Subcutaneous abdominal adipose tissue (tissue), 5 donors: ENCODE measurements at regions not wholly inside any gene's neighbourhood (a gene's known extent, or its start where the extent isn't known, plus 50 kb on each side); places are given as distances from the start of the nearest gene placed in this dataset.
"Not testable (repeated sequence)": the region's sequence is repeated elsewhere in the genome, so short reads cannot be mapped to it uniquely, and the experiment has no call there.

Experiments
- H3K27ac ChIP-seq: one replicate; pipeline ENCODE4 v1.7.0; 2013; ENCODE audit warnings: low read depth, mild to moderate bottlenecking, inconsistent platforms, low read length, moderate library complexity
- H3K27me3 ChIP-seq, 5 donors: one replicate each; pipeline ENCODE4 v1.7.0; 2013; ENCODE audit warnings: low read length in 5 of 5, inconsistent platforms in 1 of 5; ENCODE audit not compliant: control insufficient read depth in 5 of 5, insufficient read depth in 4 of 5
- H3K36me3 ChIP-seq, 5 donors: one replicate each; pipeline ENCODE4 v1.7.0; 2013; ENCODE audit warnings: low read length in 5 of 5; ENCODE audit not compliant: control insufficient read depth in 5 of 5, insufficient read depth in 5 of 5
- H3K4me1 ChIP-seq, 5 donors: one replicate each; pipeline ENCODE4 v1.7.0; 2013; ENCODE audit warnings: low read length in 5 of 5, mild to moderate bottlenecking in 3 of 5, moderate library complexity in 1 of 5; ENCODE audit not compliant: control insufficient read depth in 5 of 5, insufficient read depth in 5 of 5
- H3K4me3 ChIP-seq, 5 donors: one replicate each; pipeline ENCODE4 v1.7.0; 2013; ENCODE audit warnings: low read length in 5 of 5, low read depth in 1 of 5
- H3K9ac ChIP-seq, 5 donors: one replicate each; pipeline ENCODE4 v1.7.0; 2013; ENCODE audit warnings: low read length in 5 of 5, mild to moderate bottlenecking in 4 of 5, moderate library complexity in 3 of 5
- H3K9me3 ChIP-seq, 5 donors: one replicate each; pipeline ENCODE4 v1.7.0; 2013; ENCODE audit warnings: low read length in 5 of 5; ENCODE audit not compliant: control insufficient read depth in 5 of 5
- donor health status: healthy.
- donor health status: healthy.
- donor health status: healthy.
- donor health status: healthy.
- donor health status: healthy.

DNA sequence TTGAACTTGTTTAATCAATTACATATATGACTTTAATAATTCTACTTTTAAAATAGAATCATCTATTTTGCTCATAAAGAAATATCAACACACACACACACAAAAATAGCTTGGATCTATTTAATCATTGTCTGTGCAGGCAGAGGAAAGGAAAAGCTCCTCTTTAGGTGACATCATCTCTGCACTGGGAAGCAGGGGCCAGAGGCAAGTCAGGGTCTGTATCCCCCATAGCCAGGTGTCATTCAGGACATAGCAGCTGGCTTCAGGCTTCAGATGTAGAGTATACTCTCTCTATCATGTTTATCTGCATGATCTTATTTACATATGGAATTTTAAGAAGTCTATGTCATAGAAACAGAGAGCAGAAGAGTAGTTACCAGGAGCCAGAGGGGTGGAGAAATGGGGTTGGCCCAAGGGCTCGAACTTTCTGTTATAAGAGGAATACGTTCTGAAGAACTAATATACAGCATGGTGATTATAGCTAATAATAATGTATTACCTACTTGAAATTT is 110.4 kb upstream of the LDB2 start:
- Histone ChIP-seq H3K9ac (no peak overlapping the region), H3K27me3 (no peaks in the 10 kb centered on the region), H3K4me3 (no peak overlapping the region), H3K9me3 (no peaks in the 10 kb centered on the region), H3K4me1 (peaks cover 0 to 2% (median 0%) of the 10 kb centered on the region in 5 donors), H3K27ac (no peak overlapping the region), H3K36me3 (no peaks in the 10 kb centered on the region)

DNA sequence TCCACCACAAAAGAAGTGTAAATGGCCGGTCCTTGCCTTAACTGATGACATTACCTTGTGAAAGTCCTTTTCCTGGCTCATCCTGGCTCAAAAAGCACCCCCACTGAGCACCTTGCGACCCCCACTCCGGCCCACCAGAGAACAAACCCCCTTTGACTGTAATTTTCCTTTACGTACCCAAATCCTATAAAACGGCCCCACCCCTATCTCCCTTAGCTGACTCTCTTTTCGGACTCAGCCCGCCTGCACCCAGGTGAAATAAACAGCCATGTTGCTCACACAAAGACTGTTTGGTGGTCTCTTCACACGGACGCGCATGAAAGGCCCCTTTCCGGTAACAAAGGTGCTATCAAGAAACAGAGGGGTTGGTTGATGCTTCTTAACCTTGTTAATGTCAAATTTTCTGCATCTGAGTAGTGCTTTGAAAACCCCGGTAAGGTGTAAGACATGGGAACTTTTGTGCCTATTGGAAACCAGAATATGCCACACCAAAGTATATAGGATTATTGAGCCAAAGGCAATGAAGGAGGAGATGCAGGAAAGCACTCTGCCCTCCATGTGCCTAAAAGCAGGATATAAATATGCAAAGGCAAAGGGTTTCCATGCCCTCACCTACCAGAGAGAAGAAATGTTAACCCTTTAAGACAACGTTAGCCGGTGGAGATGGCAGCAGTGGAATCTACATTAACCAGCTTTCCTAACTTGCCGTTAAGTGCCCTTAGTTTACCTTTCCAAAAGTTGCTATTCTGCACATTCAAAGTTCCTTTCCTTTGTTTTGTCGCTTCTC is 105.4 kb upstream of the LDB2 start:
- H3K27ac ChIP-seq, H3K9me3 ChIP-seq, H3K4me1 ChIP-seq, H3K27me3 ChIP-seq, H3K36me3 ChIP-seq, H3K4me3 ChIP-seq, H3K9ac ChIP-seq: not testable (repeated sequence)

DNA sequence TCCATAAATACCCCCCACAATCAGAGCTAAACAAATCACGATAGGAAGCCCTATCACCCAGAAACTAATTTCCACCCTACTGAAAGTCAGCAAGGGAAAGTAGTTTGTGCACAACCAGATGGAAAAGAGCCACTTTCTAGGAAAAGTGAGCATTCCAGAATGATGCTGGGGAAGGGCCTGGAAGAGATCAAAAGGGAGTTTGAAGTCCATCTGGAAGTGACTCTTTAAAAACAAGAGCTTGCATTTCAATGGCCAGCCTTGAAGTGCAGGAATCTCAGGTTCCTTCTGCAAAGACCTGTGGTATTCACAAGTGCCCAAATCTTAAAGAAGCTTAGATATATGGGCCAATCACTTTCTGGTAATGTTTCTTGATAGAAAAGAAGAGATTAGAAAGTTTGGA is 97.0 kb upstream of the LDB2 start:
- Histone ChIP-seq H3K4me1 (peaks cover 0 to 5% (median 0%) of the 10 kb centered on the region in 5 donors), H3K27ac (no peak overlapping the region), H3K9me3 (no peaks in the 10 kb centered on the region), H3K36me3 (no peaks in the 10 kb centered on the region), H3K27me3 (no peaks in the 10 kb centered on the region), H3K9ac (no peak overlapping the region), H3K4me3 (no peak overlapping the region)

DNA sequence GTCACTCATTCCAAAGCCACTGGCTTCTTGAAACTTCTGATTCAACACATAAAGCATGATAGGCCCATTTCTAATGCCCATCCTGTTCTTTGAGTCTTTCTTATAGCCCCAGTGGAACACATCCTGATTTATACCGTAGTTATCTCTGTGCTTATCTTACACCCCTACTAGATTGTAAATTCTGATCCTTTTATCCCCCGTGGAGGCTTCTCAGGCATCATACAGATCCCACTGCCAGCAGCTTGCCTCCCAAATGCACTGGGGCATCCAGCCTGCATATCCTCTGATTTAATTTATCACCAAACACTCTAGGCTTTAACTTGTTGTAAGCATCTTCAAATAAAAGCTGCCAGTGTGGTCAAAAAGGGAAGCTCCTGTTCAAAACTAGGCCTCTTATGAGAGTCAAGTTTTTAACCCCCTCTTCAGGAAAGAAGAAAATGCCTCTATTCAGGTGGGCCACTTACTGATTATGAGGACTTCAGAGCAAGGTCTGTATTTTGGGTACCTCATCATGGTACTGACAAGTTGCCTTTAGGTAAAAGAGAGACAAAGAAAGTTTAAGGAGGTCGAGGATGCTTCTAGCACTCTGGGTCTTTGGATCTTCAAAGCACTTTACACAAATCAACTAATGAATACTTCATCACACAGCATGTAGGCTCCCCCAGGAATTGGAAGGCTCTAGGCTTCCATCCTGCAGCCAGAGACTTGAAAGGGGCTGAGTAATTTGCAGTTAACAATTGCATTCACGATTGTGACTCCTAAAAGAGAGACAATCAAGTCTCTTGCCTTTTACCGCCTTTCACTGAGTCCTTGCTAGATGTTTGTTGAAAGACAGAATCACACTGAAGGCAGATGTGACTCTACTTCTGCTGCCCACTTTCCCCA is 95.8 kb upstream of the LDB2 start:
- Histone ChIP-seq H3K9ac (no peak overlapping the region), H3K4me3 (no peak overlapping the region), H3K36me3 (no peaks in the 10 kb centered on the region), H3K4me1 (peaks cover 0 to 5% (median 0%) of the 10 kb centered on the region in 5 donors), H3K9me3 (no peaks in the 10 kb centered on the region), H3K27me3 (no peaks in the 10 kb centered on the region), H3K27ac (no peak overlapping the region)

DNA sequence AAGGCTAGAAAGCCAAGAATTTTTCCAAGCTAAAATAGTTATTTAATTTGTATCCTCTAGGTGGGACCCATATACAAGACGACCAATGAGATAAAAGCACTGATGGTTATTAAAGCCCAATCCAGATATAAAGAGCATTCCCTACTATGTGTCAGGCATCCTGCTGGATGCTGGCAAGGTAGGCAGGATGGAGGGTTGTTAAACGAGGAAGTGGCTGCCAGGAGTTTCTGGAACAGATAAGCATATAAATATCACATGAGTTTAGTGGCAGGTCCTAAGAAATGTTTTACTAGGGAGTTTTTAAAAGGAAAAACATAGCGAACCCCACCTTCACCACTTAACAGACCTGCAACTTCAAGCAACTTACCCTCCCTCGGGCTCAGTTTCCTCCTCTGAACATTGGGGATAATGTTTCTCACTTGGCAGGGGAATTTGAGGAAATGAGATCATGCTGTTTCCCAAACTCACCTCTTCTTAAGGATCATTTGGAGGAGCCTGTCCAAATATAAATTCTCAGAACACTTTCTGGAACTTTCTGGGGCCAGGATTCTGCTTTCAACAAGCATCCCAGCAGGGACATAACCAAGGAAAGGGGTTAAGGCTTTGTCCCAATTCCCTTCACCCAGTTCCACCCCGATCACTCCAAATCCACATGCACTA is 94.3 kb upstream of the LDB2 start:
- Histone ChIP-seq H3K4me1 (peaks cover 0 to 5% (median 0%) of the 10 kb centered on the region in 5 donors), H3K9ac (no peak overlapping the region), H3K27me3 (no peaks in the 10 kb centered on the region), H3K36me3 (no peaks in the 10 kb centered on the region), H3K27ac (no peak overlapping the region), H3K4me3 (no peak overlapping the region), H3K9me3 (no peaks in the 10 kb centered on the region)

DNA sequence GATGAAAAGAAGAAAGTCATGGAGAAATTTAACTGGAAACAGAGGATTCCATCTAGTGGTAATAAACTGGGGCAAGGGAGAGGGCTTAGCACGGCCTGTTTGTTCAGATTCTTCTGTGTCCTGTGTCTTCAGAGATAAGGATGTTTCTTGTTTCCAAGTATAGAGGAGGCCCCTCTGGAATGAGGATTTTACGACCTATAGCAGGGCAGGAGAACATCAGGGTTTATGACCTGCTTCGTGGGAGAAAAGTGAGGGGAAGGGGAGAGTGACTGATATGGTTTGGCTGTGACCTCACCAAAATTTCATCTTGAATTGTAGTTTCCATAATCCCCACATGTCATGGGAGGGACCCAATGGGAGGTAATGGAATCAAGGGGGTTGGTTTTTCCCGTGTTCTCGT is 93.0 kb upstream of the LDB2 start:
- H3K36me3 ChIP-seq: no peaks in the 10 kb centered on the region
- H3K9ac ChIP-seq: no peak overlapping the region
- H3K4me3 ChIP-seq: no peak overlapping the region
- H3K4me1 ChIP-seq: peaks cover 0 to 5% (median 0%) of the 10 kb centered on the region in 5 donors
- H3K27me3 ChIP-seq: no peaks in the 10 kb centered on the region
- no peak overlapping the region for H3K27ac ChIP-seq
- no peaks in the 10 kb centered on the region for H3K9me3 ChIP-seq

DNA sequence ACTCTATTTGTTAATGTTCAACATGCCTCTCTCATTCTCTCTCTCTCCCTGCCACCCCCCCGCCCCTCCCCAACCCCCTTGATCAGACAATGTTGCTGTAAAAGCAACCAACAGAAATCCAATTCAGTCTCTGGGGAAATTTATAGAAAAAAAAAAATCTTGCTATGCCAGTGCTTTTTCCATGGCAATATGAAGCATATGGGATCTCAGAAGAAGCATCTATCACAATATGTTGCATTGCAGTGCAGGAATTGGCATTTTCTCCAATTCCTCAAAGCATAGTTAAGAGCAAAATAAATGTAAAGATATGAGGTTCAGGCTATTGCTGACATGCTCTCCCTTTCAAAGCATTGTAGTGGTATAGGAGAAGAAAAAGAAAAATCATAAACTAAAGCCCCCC is 90.9 kb upstream of the LDB2 start:
- Histone ChIP-seq H3K9me3 (no peaks in the 10 kb centered on the region), H3K27me3 (no peaks in the 10 kb centered on the region), H3K4me1 (peaks cover 0 to 5% (median 0%) of the 10 kb centered on the region in 5 donors), H3K27ac (no peak overlapping the region), H3K9ac (no peak overlapping the region), H3K36me3 (no peaks in the 10 kb centered on the region), H3K4me3 (no peak overlapping the region)

DNA sequence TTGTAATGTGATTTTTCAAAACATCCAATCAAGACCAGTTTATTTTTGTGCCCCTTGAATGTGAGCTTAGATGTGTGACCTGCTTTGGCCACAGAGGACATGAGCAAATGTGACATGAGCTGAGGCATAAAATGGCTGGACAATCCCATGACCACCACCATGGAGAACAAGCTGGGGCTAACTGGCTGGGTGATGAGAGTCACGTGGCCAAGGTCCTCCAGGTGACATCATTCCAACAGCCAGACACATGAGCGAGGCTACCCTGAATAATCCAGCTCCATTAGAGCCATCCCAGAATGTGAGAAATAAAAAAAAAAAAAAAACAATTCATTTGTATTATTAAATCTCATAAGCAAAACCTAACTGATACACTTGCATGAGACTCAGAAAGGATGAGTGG is 90.4 kb upstream of the LDB2 start:
- Histone ChIP-seq H3K9ac (no peak overlapping the region), H3K4me1 (peaks cover 0 to 5% (median 0%) of the 10 kb centered on the region in 5 donors), H3K9me3 (peaks cover 0 to 3% (median 0%) of the 10 kb centered on the region in 5 donors), H3K27ac (no peak overlapping the region), H3K4me3 (no peak overlapping the region), H3K27me3 (no peaks in the 10 kb centered on the region), H3K36me3 (no peaks in the 10 kb centered on the region)

DNA sequence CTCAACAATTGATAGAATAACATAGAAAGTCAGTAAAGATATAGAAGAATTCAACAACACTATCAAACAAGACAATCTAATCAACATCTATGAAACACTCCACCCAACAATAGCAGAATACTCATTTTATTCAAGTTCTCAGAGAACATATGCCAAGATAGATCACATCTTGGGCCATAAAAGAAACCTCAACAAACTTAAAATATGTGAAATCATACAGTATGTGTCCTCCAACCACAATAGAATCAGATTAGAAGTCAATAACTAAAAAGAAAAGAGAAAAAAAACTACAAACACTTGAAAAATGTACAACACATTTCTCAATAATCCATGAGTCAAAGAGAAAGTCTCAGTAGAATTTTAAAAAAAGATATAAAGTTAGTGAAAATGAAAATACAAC is 78.6 kb upstream of the LDB2 start:
- Histone ChIP-seq H3K27me3 (no peaks in the 10 kb centered on the region), H3K9me3 (no peaks in the 10 kb centered on the region), H3K4me1 (no peaks in the 10 kb centered on the region), H3K9ac (no peak overlapping the region), H3K36me3 (no peaks in the 10 kb centered on the region), H3K27ac (no peak overlapping the region), H3K4me3 (no peak overlapping the region)
